Osteocyte (in vitro differentiated cells): ENCODE measurements at regions not wholly inside any gene's neighbourhood (a gene's known extent, or its start where the extent isn't known, plus 50 kb on each side); places are given as distances from the start of the nearest gene placed in this dataset.

ENCODE experiments used
- DNase-seq: peaks from one replicate; pipeline ENCODE4 v3.0.0; 2021; ENCODE audit warnings: mixed read lengths; ENCODE audit not compliant: unreplicated experiment; ENCODE audit errors: extremely low spot score
- H3K27ac Mint-ChIP-seq: one replicate; pipeline ENCODE4 v1.8.0; 2021; ENCODE audit warnings: mild to moderate bottlenecking, mixed read lengths; ENCODE audit not compliant: unreplicated experiment
- H3K27me3 Mint-ChIP-seq: one replicate; pipeline ENCODE4 v1.8.0; 2021; ENCODE audit warnings: mixed read lengths; ENCODE audit not compliant: unreplicated experiment
- H3K36me3 Mint-ChIP-seq: one replicate; pipeline ENCODE4 v1.8.0; 2021; ENCODE audit warnings: mixed read lengths; ENCODE audit not compliant: unreplicated experiment
- H3K4me1 Mint-ChIP-seq: one replicate; pipeline ENCODE4 v1.8.0; 2021; ENCODE audit warnings: mixed read lengths; ENCODE audit not compliant: unreplicated experiment
- H3K4me3 Mint-ChIP-seq: one replicate; pipeline ENCODE4 v1.8.0; 2021; ENCODE audit warnings: mild to moderate bottlenecking, moderate library complexity, mixed read lengths; ENCODE audit not compliant: unreplicated experiment
- H3K9me3 Mint-ChIP-seq: one replicate; pipeline ENCODE4 v1.8.0; 2021; ENCODE audit warnings: mixed read lengths; ENCODE audit not compliant: unreplicated experiment
- TF ChIP-seq, protein P1 (sequence below): fragments of 200-600 bp; sonication (generic); IDR thresholded peaks from 2 replicates; pipeline ENCODE4 v1.5.0; 2021; ENCODE audit warnings: antibody characterized with exemption, mild to moderate bottlenecking, moderate library complexity

DNA sequence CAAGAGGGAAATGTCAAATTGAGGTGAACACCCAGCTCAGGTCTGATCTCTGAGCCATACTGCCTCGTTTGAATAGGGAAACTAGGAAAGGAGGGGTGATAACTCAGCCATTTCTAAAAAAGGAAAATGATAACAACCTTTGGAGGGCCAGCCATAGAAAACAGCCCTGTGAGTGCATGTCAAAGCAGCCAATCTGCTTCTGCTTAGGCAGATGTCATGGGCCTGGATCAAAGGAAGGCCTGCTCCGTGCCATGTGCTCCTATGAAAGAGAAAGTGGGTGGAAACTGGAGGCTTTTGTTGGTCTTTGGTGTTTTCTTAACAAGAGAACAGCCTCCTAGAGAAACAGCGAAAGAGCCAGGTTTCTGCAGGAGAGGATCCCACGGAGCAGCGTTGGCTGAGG is 428.0 kb downstream of the DHX35 start:
- H3K27me3 Mint-ChIP-seq, result peaks cover 26% of the 10 kb centered on the region
- no peaks in the 10 kb centered on the region for H3K9me3 Mint-ChIP-seq
- H3K27ac Mint-ChIP-seq, result no peak overlapping the region
- no peak overlapping the region for H3K4me3 Mint-ChIP-seq
- TF ChIP-seq, protein P1, sequence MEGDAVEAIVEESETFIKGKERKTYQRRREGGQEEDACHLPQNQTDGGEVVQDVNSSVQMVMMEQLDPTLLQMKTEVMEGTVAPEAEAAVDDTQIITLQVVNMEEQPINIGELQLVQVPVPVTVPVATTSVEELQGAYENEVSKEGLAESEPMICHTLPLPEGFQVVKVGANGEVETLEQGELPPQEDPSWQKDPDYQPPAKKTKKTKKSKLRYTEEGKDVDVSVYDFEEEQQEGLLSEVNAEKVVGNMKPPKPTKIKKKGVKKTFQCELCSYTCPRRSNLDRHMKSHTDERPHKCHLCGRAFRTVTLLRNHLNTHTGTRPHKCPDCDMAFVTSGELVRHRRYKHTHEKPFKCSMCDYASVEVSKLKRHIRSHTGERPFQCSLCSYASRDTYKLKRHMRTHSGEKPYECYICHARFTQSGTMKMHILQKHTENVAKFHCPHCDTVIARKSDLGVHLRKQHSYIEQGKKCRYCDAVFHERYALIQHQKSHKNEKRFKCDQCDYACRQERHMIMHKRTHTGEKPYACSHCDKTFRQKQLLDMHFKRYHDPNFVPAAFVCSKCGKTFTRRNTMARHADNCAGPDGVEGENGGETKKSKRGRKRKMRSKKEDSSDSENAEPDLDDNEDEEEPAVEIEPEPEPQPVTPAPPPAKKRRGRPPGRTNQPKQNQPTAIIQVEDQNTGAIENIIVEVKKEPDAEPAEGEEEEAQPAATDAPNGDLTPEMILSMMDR, result no peak
- H3K36me3 Mint-ChIP-seq, result no peaks in the 10 kb centered on the region
- no peak for DNase-seq
- H3K4me1 Mint-ChIP-seq, result no peaks in the 10 kb centered on the region

DNA sequence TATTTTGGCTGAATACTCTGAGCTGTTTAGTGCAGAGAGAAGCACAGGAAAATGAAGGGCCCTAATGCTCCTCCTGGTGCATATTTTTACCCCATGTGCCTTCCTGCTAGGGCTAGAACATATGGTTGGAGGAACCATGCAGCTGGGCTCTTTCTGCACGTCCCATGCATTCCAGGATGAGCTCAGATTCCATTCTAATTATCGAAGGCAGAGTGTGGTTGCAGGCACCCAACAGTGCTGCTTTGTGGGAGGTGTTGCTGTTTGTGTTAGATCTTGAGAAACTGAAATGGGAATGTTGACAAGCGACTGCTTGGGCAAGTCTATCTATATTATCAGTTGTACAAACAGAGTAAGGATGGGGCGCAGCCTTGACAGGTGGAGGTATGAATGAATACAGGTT is 419.5 kb downstream of the DHX35 start:
- TF ChIP-seq, protein P1, result no peak
- Mint-ChIP-seq H3K4me1 (no peaks in the 10 kb centered on the region), H3K4me3 (no peak overlapping the region), H3K27ac (no peak overlapping the region), H3K9me3 (no peaks in the 10 kb centered on the region), H3K27me3 (peaks cover 28% of the 10 kb centered on the region), H3K36me3 (no peaks in the 10 kb centered on the region)
- DNase-seq, result no peak

DNA sequence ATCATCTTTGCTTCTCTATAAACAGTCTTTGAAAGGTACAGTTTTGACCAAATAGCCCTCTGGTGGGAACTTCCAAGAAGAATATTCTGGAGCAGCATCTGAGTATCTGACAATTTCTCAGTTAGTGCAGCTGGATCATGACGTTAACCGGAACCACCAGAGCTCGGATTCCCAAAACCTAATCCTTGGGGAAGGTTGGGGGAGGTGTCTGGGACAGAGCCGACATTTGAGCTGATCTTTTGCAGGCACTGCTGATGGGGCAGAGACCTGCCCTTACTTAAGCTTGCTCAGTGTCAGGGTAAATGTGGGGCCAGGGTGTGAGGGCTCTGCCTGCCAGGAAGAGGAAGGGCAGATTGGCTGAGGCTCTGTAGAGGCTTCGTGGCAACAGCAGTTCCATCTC is 416.6 kb downstream of the DHX35 start:
- Mint-ChIP-seq H3K36me3 (no peaks in the 10 kb centered on the region), H3K4me3 (no peak overlapping the region), H3K27me3 (peaks cover 24% of the 10 kb centered on the region), H3K4me1 (no peaks in the 10 kb centered on the region), H3K9me3 (no peaks in the 10 kb centered on the region), H3K27ac (no peak overlapping the region)
- TF ChIP-seq, protein P1, result no peak
- DNase-seq, result no peak

DNA sequence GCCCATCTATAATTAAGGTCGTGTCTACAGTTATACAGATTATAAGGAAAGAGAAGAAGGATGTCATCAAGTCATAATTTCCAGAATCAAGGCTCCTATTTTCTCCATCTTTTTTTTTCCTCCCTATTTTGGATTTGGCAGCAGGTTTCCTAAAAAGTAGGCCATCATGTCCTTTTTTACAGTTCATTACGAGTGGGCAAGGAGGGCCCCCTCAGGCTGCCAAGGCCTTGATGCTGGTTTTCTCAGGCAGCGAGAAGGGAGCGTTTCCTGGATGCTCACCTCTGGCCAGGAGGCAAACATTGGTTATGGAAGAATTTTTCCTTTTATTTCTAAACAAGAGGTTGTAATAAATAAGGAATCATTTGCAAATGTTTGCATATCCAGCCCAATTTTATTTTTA is 414.6 kb downstream of the DHX35 start:
- Mint-ChIP-seq H3K36me3 (no peaks in the 10 kb centered on the region), H3K27ac (no peak overlapping the region), H3K27me3 (peaks cover 11% of the 10 kb centered on the region), H3K4me1 (no peaks in the 10 kb centered on the region), H3K4me3 (no peak overlapping the region), H3K9me3 (no peaks in the 10 kb centered on the region)
- TF ChIP-seq, protein P1, result no peak
- no peak for DNase-seq

DNA sequence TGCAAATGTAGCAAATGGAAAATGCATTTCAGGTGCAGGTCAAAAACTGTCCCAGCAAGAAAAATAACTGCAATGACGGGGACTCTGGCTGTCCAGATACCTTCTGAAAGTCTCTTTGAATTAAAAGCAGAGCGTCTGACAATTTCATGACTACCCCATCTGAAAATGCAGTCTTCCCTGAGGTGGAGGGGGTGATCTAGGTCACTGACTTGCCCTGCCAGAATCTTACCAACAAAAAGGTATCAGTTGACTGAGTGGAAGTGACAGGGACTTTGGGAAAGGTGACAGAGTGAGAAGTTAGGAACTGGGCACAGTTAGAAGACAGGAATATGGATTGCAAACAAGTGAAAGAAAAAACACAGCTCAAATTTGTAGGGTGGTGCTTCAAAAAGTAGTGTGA is 402.2 kb downstream of the DHX35 start:
- Mint-ChIP-seq H3K27ac (no peak overlapping the region), H3K4me3 (no peak overlapping the region), H3K27me3 (peaks cover 5% of the 10 kb centered on the region), H3K36me3 (no peaks in the 10 kb centered on the region), H3K4me1 (no peaks in the 10 kb centered on the region), H3K9me3 (peaks cover 5% of the 10 kb centered on the region)
- DNase-seq, result no peak
- TF ChIP-seq, protein P1, result no peak
